AG10803 (cell line): ENCODE measurements at regions not wholly inside any gene's neighbourhood (a gene's known extent, or its start where the extent isn't known, plus 50 kb on each side); places are given as distances from the start of the nearest gene placed in this dataset.

ENCODE experiments used
- DNase-seq: peaks from one replicate; pipeline ENCODE4 v3.0.0; 2010; ENCODE audit warnings: low read depth
- H3K4me3 ChIP-seq: 2 replicates; pipeline ENCODE4 v1.5.1; 2011; ENCODE audit warnings: mild to moderate bottlenecking, low read length, control low read depth
- CTCF ChIP-seq: conservative IDR thresholded peaks from 2 replicates; pipeline ENCODE4 v1.5.1; 2011; ENCODE audit warnings: mild to moderate bottlenecking, low read length, control low read depth, inconsistent platforms

- peak; percentile 95 for DNase-seq
- no peak overlapping the region for H3K4me3 ChIP-seq
Observed at GRCh38 chr9:78866207-78867132, 569.5 kb downstream of the PSAT1 start.

GRCh38 chr9:78871086-78871451, 574.1 kb downstream of the PSAT1 start:
- no peak overlapping the region for H3K4me3 ChIP-seq
- DNase-seq, result no peak
- TF ChIP-seq CTCF, result no peak

More at GRCh38 chr9:78866207-78867132, 569.5 kb downstream of the PSAT1 start:
- no peak for TF ChIP-seq CTCF

GRCh38 chr9:78871452-78872331, 574.8 kb downstream of the PSAT1 start:
- DNase-seq, result peak; percentile 95

GRCh38 chr9:78874061-78874460, 577.1 kb downstream of the PSAT1 start:
- no peak for TF ChIP-seq CTCF
- no peak overlapping the region for H3K4me3 ChIP-seq
- DNase-seq, result no peak

More at GRCh38 chr9:78871452-78872331, 574.8 kb downstream of the PSAT1 start:
- peak; percentile 13; the same call in 1 of the 2 replicates for TF ChIP-seq CTCF
- H3K4me3 ChIP-seq, result no peak overlapping the region

GRCh38 chr9:78879324-78880100, 582.6 kb downstream of the PSAT1 start:
- DNase-seq, result peak; percentile 50
- TF ChIP-seq CTCF, result no peak
- no peak overlapping the region for H3K4me3 ChIP-seq

- TF ChIP-seq CTCF, result no peak
- DNase-seq, result no peak
- H3K4me3 ChIP-seq, result no peak overlapping the region
Observed at GRCh38 chr9:78881295-78881694, 584.4 kb downstream of the PSAT1 start.
